NCI-H2171 (cell line): ENCODE measurements at regions not wholly inside any gene's neighbourhood (a gene's known extent, or its start where the extent isn't known, plus 50 kb on each side); places are given as distances from the start of the nearest gene placed in this dataset.
"Not testable (repeated sequence)": the region's sequence is repeated elsewhere in the genome, so short reads cannot be mapped to it uniquely, and the experiment has no call there.

Experiments
- DNase-seq: peaks from one replicate; lab custom pipeline; 2025; lab: John Stamatoyannopoulos, UW

DNA sequence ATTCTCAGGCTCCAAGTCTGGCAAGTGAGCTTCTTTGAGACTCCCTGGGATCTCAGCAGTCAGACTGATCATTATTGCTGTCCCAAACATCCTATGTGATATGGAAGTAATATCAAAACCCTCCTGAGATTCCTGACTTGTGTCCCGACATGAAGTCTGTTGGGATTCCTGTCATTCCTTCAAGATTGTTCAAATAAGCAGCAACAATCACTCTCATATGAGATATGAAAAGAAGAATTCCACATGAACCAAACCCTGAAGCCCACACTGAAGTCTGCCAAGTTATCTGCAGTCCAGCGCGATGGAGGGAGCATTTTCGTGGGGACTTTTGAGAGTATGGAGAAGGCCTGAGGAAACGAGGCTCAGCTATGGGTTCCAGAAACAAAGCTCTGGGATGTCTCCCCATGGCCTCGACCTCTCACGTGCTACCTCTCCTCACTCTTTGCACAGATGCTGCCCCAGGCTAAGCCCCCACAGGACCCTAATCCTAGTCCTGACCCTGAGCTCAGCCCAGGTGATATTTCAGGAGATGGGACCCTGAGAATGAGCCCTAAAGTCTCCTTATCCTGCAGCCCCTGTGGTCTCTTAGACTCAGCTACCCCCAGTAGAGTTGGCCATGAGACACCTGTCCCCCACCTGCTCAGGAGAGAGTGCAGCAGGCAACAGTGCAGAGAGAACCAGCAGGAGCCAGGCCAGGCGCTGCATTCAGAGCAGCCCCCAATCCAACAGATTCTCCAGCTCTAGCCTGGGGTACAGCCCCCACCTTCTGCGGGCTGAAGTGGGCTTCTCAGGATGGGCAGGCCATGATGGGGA, 100.2 kb downstream of the GGTLC2 start:
- no peak for DNase-seq

DNA sequence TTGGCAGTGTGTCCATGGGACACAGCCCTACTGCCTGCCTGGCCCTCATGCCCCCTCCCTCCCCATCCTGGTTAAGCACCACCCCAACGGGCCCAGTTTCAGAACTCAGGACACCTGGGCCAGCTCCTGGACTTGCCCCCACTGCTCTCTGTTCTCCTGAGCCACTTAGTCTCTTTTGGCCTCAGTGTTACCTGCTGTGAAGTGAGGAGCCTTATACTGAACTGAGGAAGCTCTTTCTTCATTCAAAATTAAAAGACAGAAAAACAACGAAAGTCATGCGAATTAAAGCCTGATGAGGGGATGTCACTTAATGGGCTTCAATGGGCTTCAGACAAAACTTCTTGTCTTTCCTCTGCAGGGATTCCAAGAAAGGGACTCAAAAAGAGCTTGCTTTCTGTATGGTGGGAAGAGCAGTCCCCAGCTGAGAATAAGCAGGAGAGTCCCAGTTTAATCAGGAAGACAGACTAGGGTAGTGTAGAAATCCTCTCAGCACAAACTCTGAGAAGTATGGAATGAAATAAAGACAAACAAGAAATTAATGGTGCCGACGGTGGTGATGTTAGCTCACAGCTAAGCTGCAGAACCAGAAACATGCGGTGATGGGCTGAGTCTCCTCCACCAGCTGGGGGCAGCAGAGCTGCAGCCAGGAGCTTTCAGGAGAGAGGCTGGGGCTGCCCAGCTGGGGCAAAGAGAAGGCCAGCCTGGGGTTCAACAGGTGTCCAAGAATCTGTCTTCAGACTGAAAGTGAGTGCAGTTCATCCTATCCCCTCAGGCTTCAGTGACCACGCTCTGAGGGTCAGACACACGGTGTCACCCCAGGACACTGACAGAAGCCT, 101.0 kb downstream of the GGTLC2 start:
- DNase-seq = no peak

DNA sequence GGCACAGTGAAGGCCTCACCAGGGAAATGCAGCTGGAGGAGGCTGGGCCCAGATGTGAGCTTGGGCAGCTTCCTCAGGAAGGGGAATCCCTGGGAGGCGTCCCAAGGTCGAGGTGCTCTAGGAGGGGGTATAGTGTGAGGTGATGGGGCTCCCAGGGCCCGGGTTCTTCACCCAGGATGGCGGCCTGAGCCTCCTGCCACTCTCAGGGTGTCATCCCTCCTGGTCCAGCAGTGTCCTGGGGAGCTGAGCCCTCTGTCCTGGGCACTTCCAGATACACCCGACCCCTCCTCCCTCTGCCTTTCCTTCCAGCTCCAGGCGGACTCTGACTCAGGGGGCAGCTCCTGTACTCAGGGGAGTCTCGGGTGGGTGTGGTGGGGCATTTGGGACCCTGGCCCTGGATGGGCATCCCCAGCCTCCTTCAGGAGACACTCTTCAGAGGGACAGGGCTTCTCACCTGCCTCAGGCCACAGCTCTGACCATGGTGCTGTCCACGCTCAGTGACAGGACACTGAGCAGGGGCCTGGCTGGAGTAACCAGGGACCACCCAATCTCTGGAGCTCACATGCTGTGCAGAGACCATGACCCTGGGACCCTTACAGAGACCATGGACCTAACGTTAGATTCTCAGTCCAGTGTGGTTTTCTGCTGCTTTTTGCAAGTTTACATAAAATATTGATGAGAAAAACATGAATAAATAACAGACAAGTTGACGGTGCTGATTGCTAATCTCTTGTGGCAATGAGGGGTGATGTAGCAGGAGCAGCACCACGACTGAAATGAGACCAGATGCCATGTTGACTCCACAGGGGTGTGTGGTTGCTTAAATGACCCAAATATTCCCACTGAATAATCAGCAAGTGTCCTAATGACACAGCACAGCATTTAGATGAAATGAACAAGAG, 101.9 kb downstream of the GGTLC2 start:
- no peak for DNase-seq

DNA sequence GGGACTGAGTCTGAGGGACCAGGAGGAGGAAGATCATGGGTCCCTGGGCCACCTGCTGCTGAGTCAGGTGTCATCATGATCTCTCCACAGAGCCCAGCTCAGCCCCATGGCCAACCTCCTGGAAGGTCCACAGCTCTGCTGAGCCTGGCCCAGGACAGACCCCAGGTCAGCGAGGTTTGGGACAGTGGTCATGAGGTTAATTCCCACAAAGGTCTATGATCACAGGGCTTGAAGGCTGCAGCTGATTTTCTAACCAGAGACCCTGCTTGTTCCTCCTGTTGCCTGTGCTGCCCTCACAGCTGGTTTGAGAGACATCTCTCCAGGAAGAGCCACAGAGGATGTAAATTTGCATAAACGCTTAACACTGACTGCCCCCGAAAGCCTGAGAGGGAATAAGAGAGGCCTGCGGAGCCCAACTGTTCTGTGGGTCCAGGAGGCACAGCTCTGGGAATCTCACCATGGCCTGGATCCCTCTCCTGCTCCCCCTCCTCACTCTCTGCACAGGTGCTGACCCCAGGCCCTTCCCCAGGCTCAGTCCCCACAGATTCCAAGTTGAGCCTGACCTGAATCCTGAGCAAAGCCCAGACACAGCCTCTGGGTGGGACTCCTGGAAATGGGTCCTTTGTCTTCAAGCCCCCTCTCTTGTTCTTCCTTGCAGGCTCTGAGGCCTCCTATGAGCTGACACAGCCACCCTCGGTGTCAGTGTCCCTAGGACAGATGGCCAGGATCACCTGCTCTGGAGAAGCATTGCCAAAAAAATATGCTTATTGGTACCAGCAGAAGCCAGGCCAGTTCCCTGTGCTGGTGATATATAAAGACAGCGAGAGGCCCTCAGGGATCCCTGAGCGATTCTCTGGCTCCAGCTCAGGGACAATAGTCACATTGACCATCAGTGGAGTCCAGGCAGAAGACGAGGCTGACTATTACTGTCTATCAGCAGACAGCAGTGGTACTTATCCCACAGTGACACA, 102.8 kb downstream of the GGTLC2 start:
- no peak for DNase-seq

DNA sequence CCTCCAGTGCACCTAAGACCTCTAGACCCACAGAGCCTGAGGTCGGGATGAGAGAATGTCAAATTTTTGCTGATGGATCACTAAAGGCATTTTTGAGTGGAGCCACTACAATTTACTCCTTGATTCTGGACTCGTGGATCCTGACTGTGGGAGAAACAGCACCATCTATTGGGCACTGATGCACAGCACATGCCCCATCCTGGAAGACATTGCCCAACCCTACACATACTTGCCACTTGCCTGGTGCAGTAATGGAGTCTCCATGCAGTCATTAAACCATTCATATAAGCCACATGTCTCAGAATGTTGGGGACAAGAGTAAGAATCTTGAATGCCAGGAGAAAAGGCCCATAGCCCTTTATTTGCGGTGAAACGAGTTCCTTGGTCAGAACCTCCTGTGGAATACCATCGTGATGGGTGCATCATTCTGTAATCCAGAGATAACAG, 103.9 kb downstream of the GGTLC2 start:
- DNase-seq = no peak

DNA sequence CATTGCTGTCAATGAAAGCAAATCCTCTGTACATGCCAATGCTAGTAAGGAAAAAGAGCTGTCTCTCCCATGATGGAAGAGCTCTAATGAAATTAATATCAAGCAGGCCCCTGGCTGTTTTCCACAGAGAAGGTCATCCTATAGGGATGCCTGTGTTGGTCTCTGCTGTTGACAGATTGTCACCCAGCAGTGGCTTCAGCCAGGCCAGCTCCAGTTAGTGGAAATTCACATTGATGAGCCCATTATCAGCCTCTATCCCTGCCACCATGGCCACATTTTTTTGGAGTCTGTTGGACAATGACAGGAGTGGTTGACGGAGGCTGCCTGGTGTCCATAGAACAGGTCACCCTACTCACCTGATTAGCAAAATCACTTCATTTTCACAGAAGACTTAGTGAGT, 104.3 kb downstream of the GGTLC2 start:
- DNase-seq = no peak

DNA sequence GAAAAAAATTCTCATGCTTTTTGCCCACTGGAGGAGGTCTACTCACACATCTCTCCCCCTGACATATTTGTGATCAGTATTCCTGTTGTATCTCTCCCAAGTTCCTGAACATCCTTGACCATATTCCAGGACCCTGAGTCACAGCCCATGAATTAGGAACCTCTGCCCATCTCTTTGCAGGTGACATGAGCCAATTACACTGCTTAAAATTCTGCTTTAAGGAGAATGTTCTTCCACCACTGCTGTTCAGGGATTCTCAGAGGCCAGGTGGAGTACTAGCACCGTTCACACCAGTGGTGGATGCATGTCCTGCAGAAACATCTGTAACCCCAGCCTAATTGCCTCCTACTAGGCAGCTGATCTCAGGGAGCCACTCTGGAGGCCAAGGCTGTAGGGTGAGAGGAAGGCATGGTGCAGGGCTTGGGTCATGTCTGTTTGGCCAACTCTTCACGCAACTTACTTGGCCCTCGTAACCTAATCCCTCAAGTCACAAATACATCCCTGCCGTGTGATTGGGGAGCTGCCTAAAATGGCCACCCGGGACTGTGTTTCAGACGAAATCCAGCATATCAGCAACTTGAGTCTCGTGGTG, 104.8 kb downstream of the GGTLC2 start:
- no peak for DNase-seq

DNA sequence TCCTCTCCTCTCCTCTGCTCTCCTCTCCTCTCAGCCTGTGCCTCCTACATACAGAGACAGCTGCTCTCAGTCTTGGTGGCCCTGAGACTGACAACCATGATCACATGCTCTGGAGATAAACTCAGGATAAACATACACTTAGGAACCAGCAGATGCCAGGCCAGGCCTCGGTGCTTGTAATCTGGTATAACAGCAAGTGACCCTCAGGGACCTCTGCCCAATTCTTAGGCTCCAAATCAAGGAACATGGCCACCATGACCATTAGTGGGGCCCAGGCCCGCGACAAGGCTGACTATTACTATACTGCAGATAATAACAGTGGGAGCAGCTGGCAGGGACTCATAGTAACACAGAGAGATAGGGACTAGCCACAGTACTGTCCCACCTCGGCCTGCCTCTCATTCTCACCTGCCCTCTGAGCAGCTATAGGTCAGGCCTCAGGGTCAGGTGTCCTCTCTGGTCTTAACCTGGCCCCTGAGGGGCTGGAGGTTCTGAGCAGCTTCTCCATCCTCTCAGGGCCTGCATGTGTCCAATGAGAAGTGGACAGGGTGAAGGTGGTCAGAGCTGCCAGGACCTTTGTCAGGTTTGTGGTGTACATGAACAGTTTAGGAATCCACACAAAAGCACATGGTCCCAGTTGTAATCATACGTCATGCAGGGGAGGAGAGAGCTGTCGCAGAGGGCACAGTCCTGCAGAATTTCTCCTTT, 106.1 kb downstream of the GGTLC2 start:
- DNase-seq = no peak

DNA sequence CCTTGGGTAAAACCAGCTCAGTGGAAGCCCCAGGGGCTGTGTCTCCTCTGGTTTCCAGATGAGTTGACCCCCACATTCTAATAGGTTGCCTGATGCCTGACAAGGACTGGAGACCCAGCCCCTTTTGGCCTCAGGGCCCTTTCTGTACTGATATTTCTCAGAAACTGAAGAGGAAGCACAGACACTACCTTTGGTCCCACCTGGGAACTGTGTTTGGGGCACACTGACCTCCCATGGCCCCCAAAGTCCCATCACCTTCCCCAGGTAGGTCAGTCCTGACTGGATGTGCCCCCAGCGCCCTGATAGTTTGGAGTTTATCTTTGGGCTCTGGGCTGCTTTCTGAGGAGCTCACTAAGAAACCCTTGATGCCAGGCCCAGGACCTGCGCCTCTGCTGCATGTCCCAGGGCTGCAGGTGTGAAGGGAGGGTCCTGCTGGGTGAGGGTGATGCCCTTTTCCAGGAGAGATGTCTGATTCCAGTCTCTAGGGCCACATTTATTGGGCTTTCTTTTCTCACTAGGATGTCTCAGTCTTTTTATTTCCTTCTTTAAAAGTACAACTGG, 106.7 kb downstream of the GGTLC2 start:
- DNase-seq = no peak

DNA sequence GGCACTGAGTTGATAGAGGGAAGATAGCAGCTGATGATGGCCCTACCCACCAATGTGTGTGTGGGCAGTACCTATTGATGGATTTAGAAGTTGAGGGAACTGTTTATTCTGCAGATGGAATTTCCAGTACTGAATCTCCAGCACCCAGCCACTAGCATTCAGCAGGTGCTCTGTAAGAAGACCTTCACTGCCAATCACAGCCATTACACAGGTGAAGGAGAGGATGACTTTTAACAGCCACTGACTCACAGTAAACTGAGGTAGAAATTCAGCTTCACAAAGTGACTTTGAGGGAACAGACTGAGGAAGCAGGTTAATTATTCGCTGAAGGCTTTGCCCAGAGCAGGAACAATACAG, 107.8 kb downstream of the GGTLC2 start:
- no peak for DNase-seq

DNA sequence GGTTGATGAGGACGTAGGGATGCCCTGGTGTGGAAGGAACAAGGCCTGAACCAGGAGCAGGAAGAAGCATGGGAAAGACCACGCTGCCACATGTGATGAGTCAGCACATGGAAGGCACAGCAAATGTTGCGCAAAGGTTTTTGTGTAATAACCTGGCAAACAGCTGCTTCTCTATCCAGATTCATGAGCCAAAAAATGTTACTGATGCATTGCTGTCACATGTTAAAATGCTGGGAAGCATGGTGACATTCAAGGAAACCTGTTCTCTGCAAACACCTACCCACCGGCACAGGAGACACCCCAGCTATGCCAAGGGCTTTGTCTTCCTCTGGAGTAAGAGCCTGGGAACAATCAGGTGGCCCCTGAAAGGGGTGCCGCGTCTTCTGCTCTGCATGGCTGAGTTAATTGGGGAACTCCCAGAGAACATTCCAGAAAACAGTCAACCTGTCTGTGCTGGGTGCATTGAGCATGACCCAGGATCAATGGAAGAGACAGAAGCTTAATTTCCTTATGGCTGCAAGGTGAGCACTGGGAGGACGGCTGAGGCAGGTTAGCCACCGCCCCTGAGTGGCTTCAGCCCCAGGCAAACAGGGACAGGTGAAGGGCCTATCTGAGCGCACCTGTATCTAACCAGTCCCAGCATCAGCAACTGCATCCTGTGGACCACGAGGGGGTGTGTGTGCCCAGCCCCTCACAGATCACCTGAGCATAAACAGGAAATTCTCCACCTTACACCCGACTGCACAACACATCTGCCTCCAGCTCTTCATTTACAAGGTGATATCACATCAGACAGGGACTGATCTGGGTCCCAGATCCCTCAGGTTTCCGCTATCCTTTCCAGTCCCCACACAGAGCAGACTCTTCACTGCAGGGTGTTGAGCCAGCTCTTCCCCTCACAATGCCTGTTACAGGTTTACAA, 108.4 kb downstream of the GGTLC2 start:
- DNase-seq = no peak

DNA sequence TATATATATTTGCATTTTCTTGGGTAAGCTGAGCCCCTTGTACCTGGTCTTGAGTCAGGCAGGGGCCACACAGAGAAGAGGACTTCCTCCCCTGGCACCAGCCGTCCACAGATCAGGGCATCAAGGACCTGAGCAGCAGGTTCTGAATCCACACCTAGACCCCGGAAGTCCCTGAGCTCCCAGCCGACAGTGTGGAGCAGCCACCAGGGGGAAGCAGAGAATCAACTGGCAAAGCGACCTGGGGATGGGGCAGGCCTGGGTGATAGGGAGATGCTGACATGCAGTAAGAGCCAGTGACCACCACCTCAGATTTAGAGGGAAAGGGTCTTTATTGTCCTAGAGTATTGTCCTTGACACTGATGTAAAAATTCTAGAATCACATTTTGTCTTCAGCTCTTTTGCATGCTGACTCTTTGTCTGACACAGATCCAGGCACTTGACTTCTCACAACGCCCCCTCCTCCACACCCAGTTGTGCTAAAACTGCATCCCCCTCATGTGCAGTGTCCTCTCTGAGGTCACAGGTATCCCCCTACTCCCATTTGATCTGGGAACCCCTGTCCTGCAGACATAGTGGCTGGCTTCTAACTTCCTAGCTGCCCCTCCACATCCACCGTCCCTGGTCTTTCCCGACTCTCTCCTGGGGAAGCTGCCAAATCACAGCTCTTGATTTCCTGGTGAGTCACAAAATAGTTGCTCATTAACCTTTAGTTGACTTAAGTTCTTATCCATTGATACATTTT, 109.3 kb downstream of the GGTLC2 start:
- peak; percentile 34 for DNase-seq

DNA sequence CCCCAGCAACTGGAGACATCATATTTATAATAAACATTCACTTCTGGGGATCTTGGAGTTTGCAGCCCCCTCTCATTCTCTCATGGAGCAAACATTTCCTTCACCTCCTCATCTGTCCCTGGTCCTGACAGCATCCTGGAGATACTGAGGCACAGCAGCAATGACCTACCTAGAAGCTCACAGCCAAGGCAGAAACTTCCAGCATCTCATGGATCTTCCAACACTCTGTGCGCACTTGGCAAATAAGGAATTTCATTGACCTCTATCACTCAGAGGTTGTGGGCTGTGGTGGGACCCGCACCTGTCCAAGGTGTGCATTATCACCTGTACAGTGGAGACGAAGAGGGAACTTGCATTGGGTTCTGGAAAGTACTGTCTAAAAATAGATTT, 109.8 kb downstream of the GGTLC2 start:
- DNase-seq = no peak

DNA sequence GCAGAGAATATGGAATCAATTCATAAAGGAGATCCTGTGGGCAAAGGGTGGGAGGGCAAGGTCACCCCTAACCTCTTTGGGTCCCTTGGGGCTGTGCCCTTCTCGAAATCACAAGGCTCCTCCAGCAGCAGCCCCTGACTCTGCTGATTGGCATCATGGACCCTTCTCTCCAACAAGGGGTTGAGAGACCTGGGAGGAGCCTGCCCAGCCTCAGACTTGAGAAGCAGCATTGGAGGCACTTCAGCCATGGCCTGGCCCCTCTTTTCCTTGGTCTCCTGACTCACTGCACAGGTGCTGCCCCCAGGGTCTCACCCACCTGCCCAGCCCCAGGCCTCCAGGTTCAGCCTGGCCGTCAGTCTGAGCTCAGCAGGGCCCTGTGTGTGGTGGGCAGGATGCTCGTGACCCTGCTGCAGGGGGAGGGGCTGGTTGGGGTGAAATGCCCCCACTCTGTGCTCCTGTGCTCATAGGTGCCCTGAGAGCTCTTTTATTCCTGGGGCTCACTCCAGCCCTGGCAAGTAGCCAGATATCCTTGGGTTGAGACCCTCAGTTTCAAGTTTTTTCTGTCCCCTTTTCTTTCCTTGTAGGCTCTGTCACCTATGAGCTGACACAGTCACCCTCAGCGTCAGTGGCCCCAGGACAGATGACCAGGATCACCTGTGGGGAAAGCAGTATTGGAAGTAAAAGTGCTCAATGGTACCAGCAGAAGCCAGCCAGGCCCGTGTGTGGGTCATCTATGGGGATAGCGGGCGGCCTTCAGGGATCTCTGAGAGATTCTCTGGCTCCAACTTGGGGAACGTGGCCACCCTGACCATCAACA, 110.8 kb downstream of the GGTLC2 start:
- DNase-seq = no peak

DNA sequence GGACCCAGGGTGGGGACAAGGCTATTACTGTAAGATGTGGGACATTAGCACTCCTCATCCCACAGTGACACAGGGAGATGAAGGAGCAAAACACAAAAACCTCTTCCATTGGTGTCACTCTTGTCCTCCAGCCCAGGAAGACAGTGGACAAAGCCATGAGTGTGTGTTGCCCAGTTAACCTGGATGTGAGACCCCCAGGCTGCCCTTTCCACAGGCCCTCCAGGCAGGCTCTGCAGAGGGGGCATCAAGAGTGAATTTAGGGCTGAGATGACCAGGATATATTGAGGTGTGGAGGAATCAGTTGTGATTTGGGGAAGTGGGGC, 111.3 kb downstream of the GGTLC2 start:
- no peak for DNase-seq

DNA sequence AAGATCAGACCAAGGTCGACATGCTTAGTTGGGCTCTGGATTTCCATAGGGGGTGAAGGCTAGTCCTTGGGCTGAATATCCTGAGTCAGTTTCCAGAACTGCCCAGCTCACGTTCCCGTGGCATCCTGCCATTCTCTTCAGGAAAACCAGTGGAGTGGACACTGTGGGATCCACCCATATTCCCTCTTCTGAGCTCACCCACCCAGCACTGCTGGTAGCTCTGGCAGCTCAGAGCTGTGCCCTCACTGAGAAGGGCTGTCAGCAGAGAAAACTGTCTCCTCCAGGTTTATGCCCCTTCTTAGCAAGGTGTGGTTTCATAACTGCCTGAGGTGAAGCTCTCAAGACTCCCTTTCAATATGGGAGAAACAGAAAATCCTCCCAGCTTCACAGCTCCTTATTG, 111.7 kb downstream of the GGTLC2 start:
- DNase-seq = no peak

DNA sequence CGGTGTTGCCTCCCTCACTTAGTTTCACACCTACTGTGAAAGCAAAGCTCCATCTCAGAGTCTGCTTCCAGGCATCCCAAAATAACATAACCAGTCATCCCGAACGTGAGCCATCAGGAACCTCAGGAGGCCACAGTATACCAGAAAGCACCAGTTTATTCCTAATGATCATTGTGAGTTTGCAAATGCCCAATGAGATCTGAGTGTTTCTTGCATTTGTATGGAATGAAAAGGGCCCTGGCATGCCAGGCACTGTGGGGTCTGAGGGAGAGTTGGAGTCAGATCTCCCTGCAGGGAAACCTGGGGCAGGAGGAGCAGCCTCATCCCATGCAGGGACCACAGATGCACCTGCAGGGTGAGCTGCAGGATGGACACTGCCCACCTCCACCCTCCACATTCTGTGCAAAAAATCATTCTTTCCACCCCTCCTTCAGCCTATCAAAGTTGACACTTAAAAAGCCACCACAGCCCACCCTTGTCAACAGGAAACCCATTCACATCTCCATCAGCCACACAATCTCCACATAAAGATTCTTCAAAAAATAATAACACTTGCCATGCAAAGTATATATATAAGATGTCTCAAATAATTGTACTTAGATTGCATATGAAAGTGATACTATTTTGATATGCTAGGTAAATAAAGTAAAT, 112.3 kb downstream of the GGTLC2 start:
- DNase-seq = not testable (repeated sequence)
